AG04450 (cell line): ENCODE measurements at regions not wholly inside any gene's neighbourhood (a gene's known extent, or its start where the extent isn't known, plus 50 kb on each side); places are given as distances from the start of the nearest gene placed in this dataset.

Source experiments
- CTCF ChIA-PET: fragments of 300-600, 350-600 bp; formaldehyde crosslinking; extraction: SDS; loops from one replicate; lab custom pipeline; 2022; ENCODE audit warnings: antibody characterized with exemption, inconsistent platforms; lab: Charles Lee
- POLR2A ChIA-PET: fragments of 350-600 bp; formaldehyde crosslinking; extraction: SDS; loops from one replicate; lab custom pipeline; 2021; ENCODE audit warnings: antibody characterized with exemption, inconsistent platforms; lab: Yijun Ruan, JAX
- DNase-seq: peaks from one replicate; pipeline ENCODE4 v3.0.0-alpha.2; 2011; ENCODE audit warnings: low read depth, low spot score
- H3K27ac ChIP-seq: one replicate; pipeline ENCODE4 v1.5.1; 2012; ENCODE audit warnings: low read depth, low read length, control low read depth
- H3K27me3 ChIP-seq: one replicate; pipeline ENCODE4 v1.6.0; 2012; ENCODE audit warnings: low read length; ENCODE audit not compliant: control insufficient read depth, insufficient read depth
- H3K4me3 ChIP-seq: 2 replicates; pipeline ENCODE4 v1.5.1; 2011; ENCODE audit warnings: mild to moderate bottlenecking, low read depth, low read length, control low read depth
- H3K9me3 ChIP-seq: 2 replicates; pipeline ENCODE4 v1.5.1; 2012; ENCODE audit warnings: low read length; ENCODE audit not compliant: control insufficient read depth, insufficient read depth
- TF ChIP-seq, protein P1 (sequence below): IDR thresholded peaks from 2 replicates; pipeline ENCODE4 v1.5.1; 2011; ENCODE audit warnings: low read depth, low read length, control low read depth, inconsistent platforms

DNA sequence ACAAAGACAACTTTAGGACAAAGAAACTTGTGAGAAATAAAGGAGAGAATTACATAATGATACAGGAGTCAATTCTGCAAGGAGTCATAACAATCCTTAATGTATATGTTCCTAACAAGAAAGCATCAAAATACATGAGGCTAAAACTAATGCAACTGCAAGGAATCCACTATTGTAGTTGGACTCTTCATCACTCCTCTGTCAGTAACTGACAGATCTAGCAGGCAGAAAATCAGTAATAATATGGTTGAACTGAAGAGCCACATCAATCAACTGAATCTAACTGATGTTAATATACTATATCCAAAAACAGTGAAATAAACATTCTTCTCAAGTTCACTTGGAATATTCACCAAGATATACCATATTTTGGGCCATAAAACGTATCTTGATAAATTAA is 1806.4 kb upstream of the CELF4 start:
- TF ChIP-seq, protein P1, sequence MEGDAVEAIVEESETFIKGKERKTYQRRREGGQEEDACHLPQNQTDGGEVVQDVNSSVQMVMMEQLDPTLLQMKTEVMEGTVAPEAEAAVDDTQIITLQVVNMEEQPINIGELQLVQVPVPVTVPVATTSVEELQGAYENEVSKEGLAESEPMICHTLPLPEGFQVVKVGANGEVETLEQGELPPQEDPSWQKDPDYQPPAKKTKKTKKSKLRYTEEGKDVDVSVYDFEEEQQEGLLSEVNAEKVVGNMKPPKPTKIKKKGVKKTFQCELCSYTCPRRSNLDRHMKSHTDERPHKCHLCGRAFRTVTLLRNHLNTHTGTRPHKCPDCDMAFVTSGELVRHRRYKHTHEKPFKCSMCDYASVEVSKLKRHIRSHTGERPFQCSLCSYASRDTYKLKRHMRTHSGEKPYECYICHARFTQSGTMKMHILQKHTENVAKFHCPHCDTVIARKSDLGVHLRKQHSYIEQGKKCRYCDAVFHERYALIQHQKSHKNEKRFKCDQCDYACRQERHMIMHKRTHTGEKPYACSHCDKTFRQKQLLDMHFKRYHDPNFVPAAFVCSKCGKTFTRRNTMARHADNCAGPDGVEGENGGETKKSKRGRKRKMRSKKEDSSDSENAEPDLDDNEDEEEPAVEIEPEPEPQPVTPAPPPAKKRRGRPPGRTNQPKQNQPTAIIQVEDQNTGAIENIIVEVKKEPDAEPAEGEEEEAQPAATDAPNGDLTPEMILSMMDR, result no peak
- no peaks in the 10 kb centered on the region for H3K27me3 ChIP-seq
- H3K27ac ChIP-seq, result no peak overlapping the region
- CTCF ChIA-PET, result no interaction called here
- no peak for DNase-seq
- POLR2A ChIA-PET, result no interaction called here
- no peak overlapping the region for H3K4me3 ChIP-seq
- H3K9me3 ChIP-seq, result no peaks in the 10 kb centered on the region

DNA sequence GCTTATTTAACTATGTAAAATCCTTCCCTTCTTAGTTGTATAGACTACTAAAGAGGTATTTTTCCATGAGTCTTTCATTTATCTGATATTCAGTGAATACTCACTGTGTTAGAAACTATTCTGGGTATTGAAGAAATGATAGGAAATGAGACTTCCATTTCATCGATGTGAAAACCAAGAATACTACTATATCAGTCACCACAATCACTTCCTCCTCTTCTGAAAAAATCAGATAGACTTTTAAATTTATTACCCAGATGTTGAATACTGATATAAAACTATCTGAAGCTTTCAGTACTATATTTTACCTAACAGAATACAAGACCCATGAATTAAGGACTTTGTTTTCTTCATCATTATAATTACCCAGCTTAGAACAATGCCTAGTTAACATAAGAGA is 1801.1 kb upstream of the CELF4 start:
- ChIA-PET POLR2A (no interaction called here), CTCF (no interaction called here)
- Histone ChIP-seq H3K4me3 (no peak overlapping the region), H3K9me3 (no peaks in the 10 kb centered on the region), H3K27ac (no peak overlapping the region), H3K27me3 (no peaks in the 10 kb centered on the region)
- TF ChIP-seq, protein P1, result no peak
- DNase-seq, result no peak

DNA sequence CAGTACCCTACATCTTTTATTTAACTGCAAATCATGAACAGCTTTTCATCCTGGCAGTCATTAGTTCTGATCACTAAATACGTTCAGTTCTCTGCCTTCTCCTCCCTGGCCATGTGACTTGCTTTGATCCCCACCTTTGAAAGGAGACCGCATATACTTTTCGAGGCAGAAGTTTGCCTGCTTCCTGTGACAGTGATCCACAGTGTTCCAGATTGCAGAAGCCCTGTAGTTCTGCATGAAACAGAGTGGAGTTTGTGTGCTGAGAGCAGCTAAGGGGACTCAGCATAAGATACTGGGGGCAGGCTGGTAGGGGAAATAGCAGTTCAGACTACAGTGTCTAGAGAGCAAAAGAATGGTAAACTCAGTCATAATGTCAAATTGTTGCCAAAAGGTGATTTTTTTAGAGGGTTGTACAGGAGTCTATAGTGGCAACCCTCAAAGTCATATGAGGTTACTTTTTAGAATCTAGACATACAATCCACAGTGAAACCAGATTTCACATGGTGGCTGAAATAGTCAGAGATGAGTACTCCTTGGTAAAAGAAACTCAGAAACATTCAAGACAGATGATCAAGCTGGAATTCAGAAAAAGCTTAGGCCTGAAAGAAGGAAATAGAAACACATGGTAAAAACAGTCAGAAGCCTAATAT is 1800.4 kb upstream of the CELF4 start:
- Histone ChIP-seq H3K27me3 (no peaks in the 10 kb centered on the region), H3K9me3 (no peaks in the 10 kb centered on the region), H3K4me3 (no peak overlapping the region), H3K27ac (no peak overlapping the region)
- CTCF ChIA-PET, result no interaction called here
- TF ChIP-seq, protein P1, result no peak
- POLR2A ChIA-PET, result no interaction called here
- no peak for DNase-seq

DNA sequence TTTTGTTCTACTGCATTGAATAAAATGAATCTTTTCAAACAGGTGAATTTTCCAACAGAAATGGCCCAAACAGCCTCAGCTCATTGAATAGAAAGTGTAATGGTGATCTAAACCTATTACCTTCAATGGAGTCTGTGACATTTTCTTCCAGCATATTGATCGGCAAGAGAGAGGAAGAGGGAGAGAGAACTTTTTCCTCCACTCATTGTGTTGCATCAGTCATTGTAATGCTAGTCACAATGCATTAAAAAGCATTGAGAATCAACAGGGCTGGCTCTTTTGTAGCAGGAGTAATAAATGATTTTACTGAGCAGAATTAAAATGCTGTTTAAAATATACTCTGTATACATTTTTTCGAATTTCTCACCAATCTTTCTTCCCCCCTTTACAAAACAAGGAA is 1794.5 kb upstream of the CELF4 start:
- H3K27me3 ChIP-seq, result no peaks in the 10 kb centered on the region
- DNase-seq, result no peak
- CTCF ChIA-PET, result no interaction called here
- no peak overlapping the region for H3K4me3 ChIP-seq
- H3K9me3 ChIP-seq, result no peaks in the 10 kb centered on the region
- POLR2A ChIA-PET, result no interaction called here
- TF ChIP-seq, protein P1, result no peak
- no peak overlapping the region for H3K27ac ChIP-seq

DNA sequence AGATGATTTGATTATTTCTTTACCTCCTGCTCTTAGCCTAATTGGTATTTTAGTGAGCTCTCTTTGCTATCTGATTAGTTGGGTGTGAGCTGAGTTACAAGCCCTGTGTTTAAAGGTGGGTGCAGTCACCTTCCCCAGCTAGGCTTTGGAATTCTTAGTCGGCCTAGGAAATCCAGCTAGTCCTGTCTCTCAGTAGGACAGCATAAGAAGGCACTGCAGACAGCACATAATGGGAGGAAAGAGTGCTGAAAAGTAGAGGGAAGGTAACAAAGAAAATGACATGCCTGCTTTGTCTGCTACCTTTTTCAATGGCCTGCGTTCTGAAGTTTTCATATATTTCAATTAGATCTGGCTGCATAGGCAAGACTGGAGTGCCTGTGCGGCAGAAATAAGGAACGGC is 1794.0 kb upstream of the CELF4 start:
- H3K4me3 ChIP-seq, result no peak overlapping the region
- TF ChIP-seq, protein P1, result no peak
- H3K27ac ChIP-seq, result no peak overlapping the region
- POLR2A ChIA-PET, result no interaction called here
- CTCF ChIA-PET, result no interaction called here
- no peaks in the 10 kb centered on the region for H3K9me3 ChIP-seq
- H3K27me3 ChIP-seq, result no peaks in the 10 kb centered on the region
- no peak for DNase-seq
